H1 (cell line): ENCODE measurements at regions not wholly inside any gene's neighbourhood (a gene's known extent, or its start where the extent isn't known, plus 50 kb on each side); places are given as distances from the start of the nearest gene placed in this dataset.

Experiments
- CTCF ChIA-PET: fragments of 300-600 bp; sonication (Branson Sonifier 250); formaldehyde crosslinking; loops from one replicate; lab custom pipeline; 2021; ENCODE audit not compliant: partially characterized antibody; lab: Charles Lee
- POLR2A ChIA-PET: fragments of 300-600 bp; sonication (Branson Sonifier 250); formaldehyde crosslinking; loops from one replicate; lab custom pipeline; 2021; ENCODE audit warnings: inconsistent platforms; ENCODE audit not compliant: partially characterized antibody; lab: Charles Lee
- DNase-seq, 2 experiments: peaks; one replicate each; pipeline versions ENCODE4 v3.0.0 to v3.0.0-alpha.2; 2010 to 2022; ENCODE audit warnings: low spot score in 2 of 2, low read depth in 1 of 2, mixed read lengths in 1 of 2
- FAIRE-seq: peaks from 2 replicates; lab custom pipeline; 2011; peaks lifted over from hg19 to GRCh38; lab: Jason Lieb, UNC
- H2AFZ ChIP-seq: 2 replicates; pipeline ENCODE4 v1.8.1; 2012; ENCODE audit warnings: low read length, inconsistent platforms
- H2AK5ac ChIP-seq: 2 replicates; pipeline ENCODE4 v1.6.1; 2013; ENCODE audit warnings: low read depth, low read length
- H2BK120ac ChIP-seq: replicated peaks from 2 replicates; pipeline ENCODE3; 2013; ENCODE audit warnings: low read depth, low read length, inconsistent platforms
- H2BK12ac ChIP-seq: 2 replicates; pipeline ENCODE4 v1.6.1; 2013; ENCODE audit warnings: low read depth, low read length
- H2BK15ac ChIP-seq: 2 replicates; pipeline ENCODE4 v1.6.1; 2013; ENCODE audit warnings: low read length
- H2BK20ac ChIP-seq: 2 replicates; pipeline ENCODE4 v1.6.1; 2013; ENCODE audit warnings: low read length
- H2BK5ac ChIP-seq: 2 replicates; pipeline ENCODE4 v1.6.1; 2013; ENCODE audit warnings: low read depth, low read length
- H3K14ac ChIP-seq: 2 replicates; pipeline ENCODE4 v1.6.1; 2013; ENCODE audit warnings: inconsistent platforms; ENCODE audit not compliant: insufficient read length
- H3K18ac ChIP-seq: 2 replicates; pipeline ENCODE4 v1.6.1; 2013; ENCODE audit warnings: low read length; ENCODE audit errors: extremely low read depth
- H3K23ac ChIP-seq: 2 replicates; pipeline ENCODE4 v1.6.1; 2013; ENCODE audit warnings: inconsistent platforms; ENCODE audit not compliant: insufficient read length
- H3K23me2 ChIP-seq: 2 replicates; pipeline ENCODE4 v1.6.1; 2013; ENCODE audit warnings: low read depth, low read length
- H3K27ac ChIP-seq: 2 replicates; pipeline ENCODE4 v1.6.1; 2011; ENCODE audit warnings: low read depth, low read length, inconsistent platforms
- H3K27me3 ChIP-seq, 4 experiments: replicated peaks in 1 of 4; 1 replicate in 1 of 4; 2 replicates in 3 of 4; pipeline versions ENCODE4 v1.6.1 to v1.8.1; 2011 to 2013; ENCODE audit warnings: low read length in 3 of 4, mild to moderate bottlenecking in 3 of 4, inconsistent platforms in 2 of 4, mixed read lengths in 2 of 4, moderate library complexity in 1 of 4; ENCODE audit not compliant: control insufficient read depth in 3 of 4, insufficient read depth in 3 of 4; ENCODE audit errors: extremely low read depth in 1 of 4
- H3K36me3 ChIP-seq, 4 experiments: 2 replicates each; pipeline versions ENCODE4 v1.6.1 to v1.8.1; 2011 to 2013; ENCODE audit warnings: mild to moderate bottlenecking in 4 of 4, low read length in 3 of 4, moderate library complexity in 2 of 4, control low read depth in 1 of 4, inconsistent platforms in 1 of 4; ENCODE audit not compliant: insufficient read depth in 4 of 4, control insufficient read depth in 2 of 4
- H3K4ac ChIP-seq: replicated peaks from 2 replicates; pipeline ENCODE3; 2013; ENCODE audit warnings: low read length, low read depth, mixed read lengths, inconsistent platforms; ENCODE audit not compliant: insufficient read length
- H3K4me1 ChIP-seq, 4 experiments: replicated peaks in 1 of 4; 1 replicate in 1 of 4; 2 replicates in 3 of 4; pipeline versions ENCODE4 v1.6.1 to v1.8.1; 2011 to 2013; ENCODE audit warnings: low read length in 3 of 4, inconsistent platforms in 2 of 4, mixed read lengths in 1 of 4; ENCODE audit not compliant: insufficient read depth in 4 of 4, control insufficient read depth in 3 of 4
- H3K4me2 ChIP-seq, 2 experiments: 2 replicates each; pipeline versions ENCODE4 v1.6.1 to v1.8.1; 2011 to 2013; ENCODE audit warnings: low read depth in 2 of 2, low read length in 2 of 2, control low read depth in 1 of 2, inconsistent platforms in 1 of 2, mild to moderate bottlenecking in 1 of 2; ENCODE audit not compliant: insufficient read depth in 1 of 2
- H3K4me3 ChIP-seq, 4 experiments: fragments of 200-600, 300-600 bp in 1 of 4; sonication (generic), shearing (Covaris generic), sonication (Bioruptor Twin) in 1 of 4; 2 replicates each; pipeline versions ENCODE4 v1.5.1 to v1.8.1; 2011 to 2016; ENCODE audit warnings: low read length in 4 of 4, low read depth in 3 of 4, control low read depth in 2 of 4, inconsistent platforms in 2 of 4, mild to moderate bottlenecking in 2 of 4, mixed read lengths in 1 of 4, moderate library complexity in 1 of 4; ENCODE audit not compliant: insufficient read depth in 2 of 4; ENCODE audit errors: extremely low read depth in 1 of 4
- H3K56ac ChIP-seq: replicated peaks from 2 replicates; pipeline ENCODE3; 2013; ENCODE audit warnings: low read depth, mild to moderate bottlenecking, mixed read lengths, low read length, inconsistent platforms; ENCODE audit not compliant: insufficient read length
- H3K79me1 ChIP-seq: 2 replicates; pipeline ENCODE4 v1.6.1; 2013; ENCODE audit warnings: low read depth, low read length, control low read depth
- H3K79me2 ChIP-seq, 2 experiments: 2 replicates each; pipeline versions ENCODE4 v1.6.1 to v1.8.1; 2012 to 2013; ENCODE audit warnings: low read length in 2 of 2, mild to moderate bottlenecking in 2 of 2, inconsistent platforms in 1 of 2; ENCODE audit not compliant: insufficient read depth in 2 of 2, control insufficient read depth in 1 of 2
- H3K9ac ChIP-seq, 4 experiments: replicated peaks in 1 of 4; 1 replicate in 1 of 4; 2 replicates in 3 of 4; pipeline versions ENCODE4 v1.6.1 to v1.8.1; 2011 to 2013; ENCODE audit warnings: low read depth in 3 of 4, low read length in 3 of 4, control low read depth in 2 of 4, mild to moderate bottlenecking in 2 of 4, moderate library complexity in 2 of 4, inconsistent platforms in 1 of 4; ENCODE audit errors: extremely low read depth in 1 of 4
- H3K9me3 ChIP-seq, 2 experiments: 2 replicates each; pipeline versions ENCODE4 v1.6.1 to v1.8.1; 2012 to 2013; ENCODE audit warnings: mild to moderate bottlenecking in 2 of 2, moderate library complexity in 2 of 2, control low read depth in 1 of 2, inconsistent platforms in 1 of 2, low read depth in 1 of 2, low read length in 1 of 2, mixed read lengths in 1 of 2; ENCODE audit not compliant: insufficient read depth in 2 of 2
- H4K20me1 ChIP-seq, 2 experiments: replicated peaks in 1 of 2; 2 replicates each; pipeline versions ENCODE3 to v1.8.1; 2011 to 2013; ENCODE audit warnings: inconsistent platforms in 2 of 2, low read length in 2 of 2, mild to moderate bottlenecking in 1 of 2; ENCODE audit not compliant: insufficient read depth in 2 of 2, control insufficient read depth in 1 of 2
- H4K5ac ChIP-seq: 2 replicates; pipeline ENCODE4 v1.6.1; 2013; ENCODE audit warnings: low read length, low read depth, mixed read lengths, inconsistent platforms; ENCODE audit not compliant: insufficient read length
- H4K8ac ChIP-seq: 2 replicates; pipeline ENCODE4 v1.8.0; 2013; ENCODE audit warnings: mild to moderate bottlenecking, moderate library complexity, low read length, inconsistent platforms; ENCODE audit not compliant: insufficient read depth; ENCODE audit errors: extremely low read depth
- H4K91ac ChIP-seq: replicated peaks from 2 replicates; pipeline ENCODE3; 2013; ENCODE audit warnings: low read length, mixed read lengths, inconsistent platforms; ENCODE audit not compliant: insufficient read length
- BCL11A ChIP-seq, 2 experiments: IDR thresholded peaks; one replicate each; pipeline ENCODE4 v1.6.1; 2011; ENCODE audit warnings: low read depth in 2 of 2, low read length in 2 of 2, mild to moderate bottlenecking in 2 of 2
- BRCA1 ChIP-seq: IDR thresholded peaks from 2 replicates; pipeline ENCODE4 v1.6.1; 2012; ENCODE audit warnings: low read depth, low read length, improper control_type of control experiment
- CBX8 ChIP-seq: fragments of 300-800, 300-1000 bp; sonication (generic); IDR thresholded peaks from 2 replicates; pipeline ENCODE4 v1.7.1; 2016; ENCODE audit warnings: low read depth, low read length, borderline replicate concordance
- CHD1 ChIP-seq: IDR thresholded peaks from 2 replicates; pipeline ENCODE4 v1.6.1; 2012; ENCODE audit warnings: low read depth, low read length, improper control_type of control experiment
- HDAC6 ChIP-seq: IDR thresholded peaks from one replicate; pipeline ENCODE4 v1.7.1; 2012; ENCODE audit warnings: low read depth, mild to moderate bottlenecking, inconsistent platforms, low read length, moderate library complexity
- POLR2A ChIP-seq, 2 experiments: IDR thresholded peaks; 1 replicate in 1 of 2; 2 replicates in 1 of 2; pipeline ENCODE4 v1.6.1; 2011; ENCODE audit warnings: low read depth in 2 of 2, low read length in 2 of 2, mild to moderate bottlenecking in 2 of 2; ENCODE audit errors: control extremely low read depth in 1 of 2
- POU5F1 ChIP-seq: IDR thresholded peaks from 2 replicates; pipeline ENCODE4 v1.6.1; 2011; ENCODE audit warnings: low read depth, mild to moderate bottlenecking, low read length, moderate library complexity
- RNF2 ChIP-seq: fragments of 200-900, 300-1000 bp; sonication (generic); IDR thresholded peaks from 2 replicates; pipeline ENCODE4 v1.7.1; 2016; ENCODE audit warnings: borderline replicate concordance, low read depth, mild to moderate bottlenecking, antibody characterized with exemption, low read length; ENCODE audit not compliant: poor library complexity, severe bottlenecking; ENCODE audit errors: missing control alignments
- SP2 ChIP-seq: IDR thresholded peaks from 2 replicates; pipeline ENCODE4 v1.6.1; 2012; ENCODE audit warnings: mild to moderate bottlenecking, low read length, inconsistent platforms
- WGBS, 2 experiments: shearing (Covaris generic) in 1 of 2; methylation state at CpG; one replicate each; pipeline versions ENCODE4 v1.1.6 to v1.1.7; 2013 to 2015; ENCODE audit warnings: low lambda C conversion rate in 2 of 2, mixed read lengths in 2 of 2, inconsistent platforms in 1 of 2, low coverage in 1 of 2, missing lambda C conversion rate in 1 of 2; ENCODE audit not compliant: insufficient replicate concordance in 2 of 2, insufficient coverage in 1 of 2, insufficient read length in 1 of 2; ENCODE audit errors: extremely low coverage in 1 of 2, missing lambda C conversion rate in 1 of 2; 5-methylcytosine and 5-hydroxymethylcytosine counted together
- TF ChIP-seq, protein P1 (sequence below): IDR thresholded peaks from 2 replicates; pipeline ENCODE4 v1.6.1; 2012; ENCODE audit warnings: low read length, inconsistent platforms

DNA sequence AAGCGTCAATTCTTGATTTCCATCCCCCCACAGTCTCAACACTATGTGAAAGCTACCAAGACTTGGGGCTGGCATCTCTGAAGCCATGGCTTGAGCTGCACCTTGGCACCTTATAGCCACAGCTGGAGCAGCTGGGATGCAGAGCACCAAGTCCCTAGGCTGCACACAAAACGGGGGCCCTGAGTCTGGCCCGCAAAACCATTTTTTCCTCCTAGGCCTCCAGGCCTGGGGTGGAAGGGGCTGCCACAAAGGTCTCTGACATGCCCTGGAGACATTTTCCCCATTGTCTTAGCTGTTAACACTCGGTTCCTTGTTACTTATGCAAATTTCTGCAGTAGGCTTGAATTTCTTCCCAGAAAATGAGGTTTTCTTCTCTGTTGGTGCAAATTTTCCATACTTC lies 89.8 kb upstream of the GNAI1 start:
- no peak overlapping the region for H2BK12ac ChIP-seq
- H4K91ac ChIP-seq = no peak overlapping the region
- no peaks in the 10 kb centered on the region for H4K20me1 ChIP-seq
- DNase-seq = no peak
- no peak overlapping the region for H4K5ac ChIP-seq
- H3K4me3 ChIP-seq = no peak overlapping the region
- H3K4me1 ChIP-seq = no peaks in the 10 kb centered on the region
- peaks cover 0 to 1% (median 0%) of the 10 kb centered on the region in 4 experiments; a peak in 1 of 7 replicates for H3K27me3 ChIP-seq
- H2BK15ac ChIP-seq = no peak overlapping the region
- H3K9ac ChIP-seq = no peak overlapping the region
- H3K27ac ChIP-seq = no peak overlapping the region
- WGBS, 2 experiments = 96% methylated on average over 4 of the region's 4 CpGs; no CpG with 5 or more reads in 1 of the 2 experiments
- FAIRE-seq = no peak
- H4K8ac ChIP-seq = no peak overlapping the region
- no peaks in the 10 kb centered on the region for H3K79me1 ChIP-seq
- H2AFZ ChIP-seq = no peak overlapping the region
- no peak overlapping the region for H3K56ac ChIP-seq
- no peaks in the 10 kb centered on the region; the same call in 1 of the 2 replicates for H3K23me2 ChIP-seq
- no peak overlapping the region for H3K4me2 ChIP-seq
- ChIA-PET CTCF (interaction anchor here (0.6 kb wide), 1 partner anchor 849 kb away, joined by 3 read pairs; no protein-coding TSS in a partner anchor), POLR2A (no interaction called here)
- peaks cover 8 to 9% of the 10 kb centered on the region in 2 experiments for H3K9me3 ChIP-seq
- no peak overlapping the region for H3K14ac ChIP-seq
- TF ChIP-seq HDAC6 = no peak
- TF ChIP-seq POLR2A (IDR thresholded peaks at IDR 0.05; ENCODE audit: control extremely low read depth in 1 of 2, low read depth in 2 of 2, low read length in 2 of 2) = no peak
- TF ChIP-seq, protein P1, sequence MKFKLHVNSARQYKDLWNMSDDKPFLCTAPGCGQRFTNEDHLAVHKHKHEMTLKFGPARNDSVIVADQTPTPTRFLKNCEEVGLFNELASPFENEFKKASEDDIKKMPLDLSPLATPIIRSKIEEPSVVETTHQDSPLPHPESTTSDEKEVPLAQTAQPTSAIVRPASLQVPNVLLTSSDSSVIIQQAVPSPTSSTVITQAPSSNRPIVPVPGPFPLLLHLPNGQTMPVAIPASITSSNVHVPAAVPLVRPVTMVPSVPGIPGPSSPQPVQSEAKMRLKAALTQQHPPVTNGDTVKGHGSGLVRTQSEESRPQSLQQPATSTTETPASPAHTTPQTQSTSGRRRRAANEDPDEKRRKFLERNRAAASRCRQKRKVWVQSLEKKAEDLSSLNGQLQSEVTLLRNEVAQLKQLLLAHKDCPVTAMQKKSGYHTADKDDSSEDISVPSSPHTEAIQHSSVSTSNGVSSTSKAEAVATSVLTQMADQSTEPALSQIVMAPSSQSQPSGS = no peak
- no peak for TF ChIP-seq CHD1
- TF ChIP-seq CBX8 = no peak
- TF ChIP-seq POU5F1 = no peak
- no peak for TF ChIP-seq BRCA1
- TF ChIP-seq RNF2 = no peak
- TF ChIP-seq BCL11A (IDR thresholded peaks at IDR 0.05; ENCODE audit: low read depth in 2 of 2, low read length in 2 of 2) = no peak
- no peak for TF ChIP-seq SP2
- TF ChIP-seq, all 59 proteins: peak for 0
- H3K36me3 ChIP-seq = no peaks in the 10 kb centered on the region
- no peak overlapping the region for H3K23ac ChIP-seq
- no peak overlapping the region for H3K4ac ChIP-seq
- no peak overlapping the region for H2BK5ac ChIP-seq
- no peak overlapping the region for H3K18ac ChIP-seq
- H2BK20ac ChIP-seq = no peak overlapping the region
- no peak overlapping the region for H2BK120ac ChIP-seq
- H3K79me2 ChIP-seq = no peaks in the 10 kb centered on the region
- no peak overlapping the region for H2AK5ac ChIP-seq
